ENCODE measurements at regions not wholly inside any gene's neighbourhood (a gene's known extent, or its start where the extent isn't known, plus 50 kb on each side); places are given as distances from the start of the nearest gene placed in this dataset.

GRCh38 chr5:61650661-61651060 is 318.6 kb downstream of the ZSWIM6 start:
- POLR2A ChIA-PET (ENCODE audit: partially characterized antibody): no interaction called here
- H3K4ac ChIP-seq (replicated peaks; ENCODE audit: insufficient read length, low read depth, low read length): no peak overlapping the region
- no peak overlapping the region for H2BK15ac ChIP-seq (ENCODE audit: low read length)
- no peaks in the 10 kb centered on the region for H3K79me1 ChIP-seq (ENCODE audit: low read depth, low read length)
- H2AFZ ChIP-seq (ENCODE audit: low read length): peak overlapping the region; percentile 67; the same call in 1 of the 2 replicates
- no peak overlapping the region for H3K4me2 ChIP-seq (ENCODE audit: insufficient read depth in 1 of 2, low read depth in 2 of 2, low read length in 2 of 2)
- no peaks in the 10 kb centered on the region for H3K79me2 ChIP-seq (ENCODE audit: control insufficient read depth in 1 of 2, insufficient read depth in 2 of 2, low read length in 2 of 2)
- no peak overlapping the region for H3K27ac ChIP-seq (ENCODE audit: low read depth, low read length)
- H4K91ac ChIP-seq (replicated peaks; ENCODE audit: insufficient read length, low read length): no peak overlapping the region
- H4K5ac ChIP-seq (ENCODE audit: insufficient read length, low read depth, low read length): no peak overlapping the region
- FAIRE-seq (no peak), DNase-seq (ENCODE audit: low read depth in 1 of 2, low spot score in 2 of 2) (no peak)
- H3K9ac ChIP-seq (replicated peaks in 1 of 4; ENCODE audit: extremely low read depth in 1 of 4, low read depth in 3 of 4, low read length in 3 of 4): no peak overlapping the region
- no peaks in the 10 kb centered on the region for H3K23me2 ChIP-seq (ENCODE audit: low read depth, low read length)
- H3K4me1 ChIP-seq (replicated peaks in 1 of 4; ENCODE audit: control insufficient read depth in 3 of 4, insufficient read depth in 4 of 4, low read length in 3 of 4): no peaks in the 10 kb centered on the region; a peak in 1 of 7 replicates
- H3K27me3 ChIP-seq (replicated peaks in 1 of 4; ENCODE audit: control insufficient read depth in 3 of 4, extremely low read depth in 1 of 4, insufficient read depth in 3 of 4, low read length in 3 of 4): peaks cover 0 to 2% (median 0%) of the 10 kb centered on the region in 4 experiments; a peak in 1 of 7 replicates
- H4K8ac ChIP-seq (ENCODE audit: extremely low read depth, insufficient read depth, low read length): no peak overlapping the region
- H2AK5ac ChIP-seq (ENCODE audit: low read depth, low read length): no peak overlapping the region
- no peak overlapping the region for H2BK12ac ChIP-seq (ENCODE audit: low read depth, low read length)
- H3K18ac ChIP-seq (ENCODE audit: extremely low read depth, low read length): no peak overlapping the region
- H2BK120ac ChIP-seq (replicated peaks; ENCODE audit: low read depth, low read length): no peak overlapping the region
- no peaks in the 10 kb centered on the region for H4K20me1 ChIP-seq (replicated peaks in 1 of 2; ENCODE audit: control insufficient read depth in 1 of 2, insufficient read depth in 2 of 2, low read length in 2 of 2)
- 93% methylated on average over 2 of the region's 2 CpGs; no CpG with 5 or more reads in 1 of the 2 experiments for WGBS, 2 experiments (ENCODE audit: extremely low coverage in 1 of 2, insufficient coverage in 1 of 2, insufficient read length in 1 of 2, insufficient replicate concordance in 2 of 2, low coverage in 1 of 2, low lambda C conversion rate in 2 of 2, missing lambda C conversion rate in 1 of 2)
- H3K9me3 ChIP-seq (ENCODE audit: insufficient read depth in 2 of 2, low read depth in 1 of 2, low read length in 1 of 2): no peaks in the 10 kb centered on the region
- no peak overlapping the region for H2BK20ac ChIP-seq (ENCODE audit: low read length)
- no peak overlapping the region for H3K4me3 ChIP-seq (ENCODE audit: extremely low read depth in 1 of 4, insufficient read depth in 2 of 4, low read depth in 3 of 4, low read length in 4 of 4)
- no peak overlapping the region for H3K23ac ChIP-seq (ENCODE audit: insufficient read length)
- H2BK5ac ChIP-seq (ENCODE audit: low read depth, low read length): no peak overlapping the region
- CTCF ChIA-PET (ENCODE audit: partially characterized antibody): interaction anchor here (0.7 to 3.2 kb wide), 4 partner anchors 9 to 288 kb away, joined by 3 to 15 read pairs (median 7); no protein-coding TSS in a partner anchor
- H3K56ac ChIP-seq (replicated peaks; ENCODE audit: insufficient read length, low read depth, low read length): no peak overlapping the region
- TF ChIP-seq ATF2 (IDR thresholded peaks at IDR 0.05; ENCODE audit: low read length) (no peak), CTBP2 (IDR thresholded peaks at IDR 0.05; ENCODE audit: borderline replicate concordance, insufficient read depth, insufficient read length, low read length) (no peak), JUN (IDR thresholded peaks at IDR 0.05; ENCODE audit: low read depth, low read length) (no peak), KDM5A (IDR thresholded peaks at IDR 0.05; ENCODE audit: low read length) (no peak), BRCA1 (IDR thresholded peaks at IDR 0.05; ENCODE audit: low read depth, low read length) (no peak), TEAD4 (IDR thresholded peaks at IDR 0.05; ENCODE audit: low read depth, low read length) (no peak), FOSL1 (IDR thresholded peaks at IDR 0.05; ENCODE audit: insufficient read depth, low read depth, low read length) (no peak), SP1 (IDR thresholded peaks at IDR 0.05; ENCODE audit: low read depth, low read length) (no peak), POU5F1 (IDR thresholded peaks at IDR 0.05; ENCODE audit: low read depth, low read length) (no peak)
- no peaks in the 10 kb centered on the region for H3K36me3 ChIP-seq (ENCODE audit: control insufficient read depth in 2 of 4, insufficient read depth in 4 of 4, low read length in 3 of 4)
- no peak overlapping the region for H3K14ac ChIP-seq (ENCODE audit: insufficient read length)
